Body of pancreas (tissue), 4 donors: ENCODE measurements at regions not wholly inside any gene's neighbourhood (a gene's known extent, or its start where the extent isn't known, plus 50 kb on each side); places are given as distances from the start of the nearest gene placed in this dataset.

Experiments used
- ATAC-seq: fragments of 150-250 bp; one replicate; pipeline ENCODE4 v1.9.1; 2016
- DNase-seq, 4 donors: peaks; one replicate each; pipeline ENCODE4 v3.0.0-alpha.2; 2019
- H3K27ac ChIP-seq, 4 donors: fragments of 200-600 bp; sonication (generic); 1 replicate in 3 of 4; 2 replicates in 1 of 4; pipeline versions ENCODE4 v1.5.1 to v1.6.1; 2016 to 2019; ENCODE audit warnings: mild to moderate bottlenecking in 1 of 4, mixed read lengths in 1 of 4, moderate library complexity in 1 of 4
- H3K27me3 ChIP-seq, 2 donors: fragments of 200-600 bp; sonication (generic); one replicate each; pipeline ENCODE4 v1.6.0; 2016; ENCODE audit warnings: mild to moderate bottlenecking in 1 of 2
- H3K36me3 ChIP-seq, 2 donors: fragments of 200-600 bp; sonication (generic); replicated peaks in 1 of 2; 2 replicates each; pipeline ENCODE4 v1.5.1; 2016; ENCODE audit warnings: low read depth in 2 of 2; ENCODE audit not compliant: insufficient read depth in 1 of 2
- H3K4me1 ChIP-seq: fragments of 200-600 bp; sonication (generic); one replicate; pipeline ENCODE4 v1.6.0; 2016
- H3K4me3 ChIP-seq, 2 donors: fragments of 200-600 bp; sonication (generic); 1 replicate in 1 of 2; 2 replicates in 1 of 2; pipeline ENCODE4 v1.5.1; 2016 to 2019
- H3K9me3 ChIP-seq, 3 donors: fragments of 200-600 bp; sonication (generic); 1 replicate in 2 of 3; 2 replicates in 1 of 3; pipeline ENCODE4 v1.5.1; 2016
- POLR2A ChIP-seq, 3 donors: fragments of 450-650 bp; IDR thresholded peaks; one replicate each; pipeline ENCODE4 v1.6.1; 2016; ENCODE audit warnings: antibody characterized with exemption in 3 of 3, mild to moderate bottlenecking in 2 of 3
- WGBS, 2 donors: methylation state at CpG; one replicate each; pipeline ENCODE4 v1.1.5; 2017; 5-methylcytosine and 5-hydroxymethylcytosine counted together
- intact Hi-C: fragments of 100-400 bp; cut with DNase I; formaldehyde crosslinking; loops from one replicate; pipeline ENCODE4 v1.15.1; 2023
- TF ChIP-seq, protein P1 (sequence below), 7 experiments: fragments of 450-650 bp in 4 of 7; fragments of 200-600 bp in 3 of 7; sonication (generic) in 3 of 7; IDR thresholded peaks; one replicate each; pipeline ENCODE4 v1.5.1; 2016 to 2019; ENCODE audit warnings: antibody characterized with exemption in 7 of 7

DNA sequence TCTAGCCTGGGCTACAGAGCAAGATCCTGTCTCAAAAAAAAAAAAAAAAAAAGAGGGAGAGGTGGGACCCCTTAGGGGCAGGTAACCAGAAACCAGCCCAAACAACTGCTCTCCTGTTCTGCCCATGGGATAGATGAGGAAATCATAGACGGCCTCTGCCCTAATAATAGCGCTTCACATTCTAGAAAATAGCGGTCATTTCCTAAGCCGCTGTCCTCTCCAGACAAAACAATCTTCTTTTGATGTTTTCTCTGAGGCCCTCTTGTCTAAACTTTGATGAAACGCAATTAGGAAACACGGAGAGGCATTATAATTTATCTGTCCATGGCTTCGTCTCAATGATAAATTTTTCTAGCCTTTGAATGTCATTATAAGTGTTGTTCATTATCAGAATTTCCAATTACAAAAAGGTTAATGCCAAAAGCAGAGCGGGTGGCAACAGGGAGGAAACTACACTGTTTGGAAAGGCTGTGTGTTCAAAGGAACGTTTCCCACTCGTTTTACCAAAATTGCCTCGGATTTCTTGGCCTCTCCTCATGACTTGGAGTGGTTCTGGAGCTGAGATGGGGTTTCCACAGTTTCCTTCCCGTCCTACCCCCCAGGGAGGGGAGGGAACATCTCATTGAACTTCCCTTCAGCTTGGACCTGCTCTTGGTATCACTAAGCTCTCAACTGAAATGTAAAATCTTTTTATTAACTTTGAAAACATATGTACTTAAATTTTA lies 151.6 kb upstream of the ZNF236 start:
- ATAC-seq (no peak), DNase-seq (no peak)
- no peaks in the 10 kb centered on the region for H3K27me3 ChIP-seq
- WGBS, 2 donors = 50 to 59% methylated on average over 12 of the region's 12 CpGs
- no peaks in the 10 kb centered on the region for H3K4me1 ChIP-seq
- no peaks in the 10 kb centered on the region for H3K9me3 ChIP-seq
- H3K4me3 ChIP-seq = no peak overlapping the region
- intact Hi-C loops = no loop called here
- TF ChIP-seq, protein P1, sequence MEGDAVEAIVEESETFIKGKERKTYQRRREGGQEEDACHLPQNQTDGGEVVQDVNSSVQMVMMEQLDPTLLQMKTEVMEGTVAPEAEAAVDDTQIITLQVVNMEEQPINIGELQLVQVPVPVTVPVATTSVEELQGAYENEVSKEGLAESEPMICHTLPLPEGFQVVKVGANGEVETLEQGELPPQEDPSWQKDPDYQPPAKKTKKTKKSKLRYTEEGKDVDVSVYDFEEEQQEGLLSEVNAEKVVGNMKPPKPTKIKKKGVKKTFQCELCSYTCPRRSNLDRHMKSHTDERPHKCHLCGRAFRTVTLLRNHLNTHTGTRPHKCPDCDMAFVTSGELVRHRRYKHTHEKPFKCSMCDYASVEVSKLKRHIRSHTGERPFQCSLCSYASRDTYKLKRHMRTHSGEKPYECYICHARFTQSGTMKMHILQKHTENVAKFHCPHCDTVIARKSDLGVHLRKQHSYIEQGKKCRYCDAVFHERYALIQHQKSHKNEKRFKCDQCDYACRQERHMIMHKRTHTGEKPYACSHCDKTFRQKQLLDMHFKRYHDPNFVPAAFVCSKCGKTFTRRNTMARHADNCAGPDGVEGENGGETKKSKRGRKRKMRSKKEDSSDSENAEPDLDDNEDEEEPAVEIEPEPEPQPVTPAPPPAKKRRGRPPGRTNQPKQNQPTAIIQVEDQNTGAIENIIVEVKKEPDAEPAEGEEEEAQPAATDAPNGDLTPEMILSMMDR (IDR thresholded peaks at IDR 0.05) = no peak
- no peak for TF ChIP-seq POLR2A (IDR thresholded peaks at IDR 0.05)
- peak overlapping the region in 1 of 4 donors; percentile 6 for H3K27ac ChIP-seq
- no peaks in the 10 kb centered on the region for H3K36me3 ChIP-seq

DNA sequence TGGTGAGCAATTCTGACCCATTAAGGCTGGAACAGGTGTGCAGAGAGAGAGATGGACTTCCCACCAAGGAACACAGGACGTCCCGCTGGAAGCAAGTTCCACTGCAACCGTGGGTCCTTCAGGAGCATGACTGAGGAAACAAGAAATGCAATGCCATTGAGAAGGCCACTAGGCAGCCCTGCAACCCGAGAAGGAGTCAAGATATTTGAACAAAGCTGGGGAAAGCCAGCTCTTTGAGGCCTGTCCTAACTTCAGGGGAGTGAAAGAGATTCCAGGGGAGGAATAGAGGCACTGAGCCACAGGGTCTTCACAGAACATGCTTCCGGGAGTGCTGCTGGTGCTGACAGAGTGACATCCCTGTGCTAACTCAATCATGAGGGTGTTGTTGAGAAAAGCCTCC lies 153.8 kb upstream of the ZNF236 start:
- no peaks in the 10 kb centered on the region for H3K27me3 ChIP-seq
- no peak overlapping the region for H3K4me3 ChIP-seq
- H3K9me3 ChIP-seq = no peaks in the 10 kb centered on the region
- no peaks in the 10 kb centered on the region for H3K36me3 ChIP-seq
- TF ChIP-seq, protein P1 (IDR thresholded peaks at IDR 0.05) = no peak
- TF ChIP-seq POLR2A (IDR thresholded peaks at IDR 0.05) = no peak
- intact Hi-C loops = no loop called here
- no peaks in the 10 kb centered on the region for H3K4me1 ChIP-seq
- ATAC-seq (no peak), DNase-seq (no peak)
- H3K27ac ChIP-seq = no peak overlapping the region
- WGBS, 2 donors = 73 to 84% methylated on average over 5 of the region's 5 CpGs

DNA sequence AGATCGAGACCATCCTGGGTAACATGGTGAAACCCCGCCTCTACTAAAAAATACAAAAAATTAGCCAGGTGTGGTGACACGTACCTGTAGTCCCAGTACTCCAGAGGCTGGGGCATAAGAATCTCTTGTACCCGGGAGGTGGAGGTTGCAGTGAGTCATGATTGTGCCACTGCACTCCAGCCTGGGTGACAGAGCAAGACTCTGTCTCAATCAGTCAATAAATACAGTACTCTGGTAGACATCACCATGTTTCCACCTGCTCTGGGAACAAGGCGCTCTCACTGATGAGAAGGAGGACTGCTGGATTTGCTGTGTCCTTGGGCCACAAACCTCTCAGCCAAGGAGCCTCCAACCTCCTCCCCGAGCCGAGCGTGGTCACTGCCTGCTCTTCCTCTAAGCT lies 154.2 kb upstream of the ZNF236 start:
- Histone ChIP-seq H3K9me3 (no peaks in the 10 kb centered on the region), H3K36me3 (no peaks in the 10 kb centered on the region), H3K4me3 (no peak overlapping the region), H3K27me3 (no peaks in the 10 kb centered on the region), H3K27ac (no peak overlapping the region), H3K4me1 (no peaks in the 10 kb centered on the region)
- ATAC-seq (no peak), DNase-seq (no peak)
- WGBS, 2 donors = 83 to 89% methylated on average over 7 to 8 of the region's 8 CpGs
- intact Hi-C loops = no loop called here
- TF ChIP-seq, protein P1 (IDR thresholded peaks at IDR 0.05) = no peak
- no peak for TF ChIP-seq POLR2A (IDR thresholded peaks at IDR 0.05)

DNA sequence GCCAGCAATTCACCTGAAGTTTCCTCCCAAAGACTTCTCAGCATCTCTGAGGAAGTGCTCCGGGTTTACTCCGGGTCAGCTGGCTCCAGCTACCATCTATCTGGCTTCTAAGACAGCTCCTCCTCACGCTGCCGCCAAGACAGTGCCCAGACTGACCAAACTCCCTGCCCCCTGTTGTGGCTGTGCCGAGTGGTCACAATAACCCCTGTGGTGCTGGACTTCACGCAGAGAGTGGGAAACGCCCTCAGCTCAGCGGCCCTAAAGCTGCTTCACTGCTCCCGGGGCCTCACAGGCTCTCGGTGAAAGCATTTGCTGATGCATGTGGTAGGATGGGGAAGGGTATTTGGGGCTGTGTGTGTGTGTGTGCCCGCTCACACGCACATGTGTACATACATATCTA lies 154.8 kb upstream of the ZNF236 start:
- H3K4me1 ChIP-seq = no peaks in the 10 kb centered on the region
- 71 to 74% methylated on average over 8 to 12 of the region's 12 CpGs for WGBS, 2 donors
- no peak overlapping the region for H3K4me3 ChIP-seq
- H3K27me3 ChIP-seq = no peaks in the 10 kb centered on the region
- ATAC-seq = no peak
- no peaks in the 10 kb centered on the region for H3K9me3 ChIP-seq
- intact Hi-C loops = no loop called here
- H3K36me3 ChIP-seq = no peaks in the 10 kb centered on the region
- TF ChIP-seq, protein P1 (IDR thresholded peaks at IDR 0.05) = no peak
- TF ChIP-seq POLR2A (IDR thresholded peaks at IDR 0.05) = no peak
- H3K27ac ChIP-seq = no peak overlapping the region
- no peak for DNase-seq

DNA sequence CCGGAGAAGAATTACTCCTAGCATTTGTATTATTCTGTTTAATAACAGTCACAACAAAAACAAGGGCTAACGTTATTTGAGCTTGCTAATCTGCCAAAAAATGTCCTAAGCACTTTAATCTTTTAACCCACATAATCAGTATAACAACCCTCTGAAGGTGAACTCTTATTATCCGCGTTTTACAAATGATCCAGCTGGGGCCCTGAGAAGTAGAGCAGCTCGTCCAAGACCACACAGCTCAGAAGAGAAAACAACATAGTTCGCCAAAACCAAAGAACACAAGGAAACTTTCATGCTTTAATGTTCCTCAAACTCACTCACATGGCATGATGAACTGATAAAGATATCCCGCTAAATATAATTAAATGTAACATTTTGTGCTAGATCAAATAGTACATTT lies 159.7 kb upstream of the ZNF236 start:
- H3K36me3 ChIP-seq = no peaks in the 10 kb centered on the region
- H3K9me3 ChIP-seq = no peaks in the 10 kb centered on the region
- H3K27ac ChIP-seq = no peak overlapping the region
- DNase-seq (no peak), ATAC-seq (no peak)
- H3K4me1 ChIP-seq = no peaks in the 10 kb centered on the region
- H3K4me3 ChIP-seq = no peak overlapping the region
- no peak for TF ChIP-seq POLR2A (IDR thresholded peaks at IDR 0.05)
- TF ChIP-seq, protein P1 (IDR thresholded peaks at IDR 0.05) = no peak
- intact Hi-C loops = no loop called here
- no peaks in the 10 kb centered on the region for H3K27me3 ChIP-seq
- 40 to 44% methylated on average over 7 of the region's 7 CpGs for WGBS, 2 donors
